ENCODE measurements at regions not wholly inside any gene's neighbourhood (a gene's known extent, or its start where the extent isn't known, plus 50 kb on each side); places are given as distances from the start of the nearest gene placed in this dataset.
"Not testable (repeated sequence)": the region's sequence is repeated elsewhere in the genome, so short reads cannot be mapped to it uniquely, and the experiment has no call there.

DNA sequence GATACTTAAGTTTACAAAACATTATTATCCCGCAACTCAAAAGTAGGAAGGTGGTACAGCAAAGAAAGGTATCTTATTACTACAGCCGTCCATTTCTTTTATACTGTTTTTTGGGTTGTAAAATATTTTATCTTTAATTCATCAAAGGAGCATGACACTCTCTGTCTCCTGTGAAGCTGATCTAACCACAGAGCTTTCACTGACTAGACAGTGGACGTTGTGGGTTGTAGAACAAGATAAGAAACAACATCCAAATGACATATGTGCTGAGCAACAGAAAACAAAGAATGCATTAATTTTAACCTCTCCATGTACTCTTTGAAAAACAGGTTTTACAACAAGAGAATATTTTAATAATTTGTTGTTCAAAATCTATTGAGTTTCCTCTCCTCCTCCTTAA lies 195.9 kb upstream of the FBXO33 start:
- no peak for DNase-seq (ENCODE audit: low read depth in 2 of 3, low spot score in 2 of 3)

DNA sequence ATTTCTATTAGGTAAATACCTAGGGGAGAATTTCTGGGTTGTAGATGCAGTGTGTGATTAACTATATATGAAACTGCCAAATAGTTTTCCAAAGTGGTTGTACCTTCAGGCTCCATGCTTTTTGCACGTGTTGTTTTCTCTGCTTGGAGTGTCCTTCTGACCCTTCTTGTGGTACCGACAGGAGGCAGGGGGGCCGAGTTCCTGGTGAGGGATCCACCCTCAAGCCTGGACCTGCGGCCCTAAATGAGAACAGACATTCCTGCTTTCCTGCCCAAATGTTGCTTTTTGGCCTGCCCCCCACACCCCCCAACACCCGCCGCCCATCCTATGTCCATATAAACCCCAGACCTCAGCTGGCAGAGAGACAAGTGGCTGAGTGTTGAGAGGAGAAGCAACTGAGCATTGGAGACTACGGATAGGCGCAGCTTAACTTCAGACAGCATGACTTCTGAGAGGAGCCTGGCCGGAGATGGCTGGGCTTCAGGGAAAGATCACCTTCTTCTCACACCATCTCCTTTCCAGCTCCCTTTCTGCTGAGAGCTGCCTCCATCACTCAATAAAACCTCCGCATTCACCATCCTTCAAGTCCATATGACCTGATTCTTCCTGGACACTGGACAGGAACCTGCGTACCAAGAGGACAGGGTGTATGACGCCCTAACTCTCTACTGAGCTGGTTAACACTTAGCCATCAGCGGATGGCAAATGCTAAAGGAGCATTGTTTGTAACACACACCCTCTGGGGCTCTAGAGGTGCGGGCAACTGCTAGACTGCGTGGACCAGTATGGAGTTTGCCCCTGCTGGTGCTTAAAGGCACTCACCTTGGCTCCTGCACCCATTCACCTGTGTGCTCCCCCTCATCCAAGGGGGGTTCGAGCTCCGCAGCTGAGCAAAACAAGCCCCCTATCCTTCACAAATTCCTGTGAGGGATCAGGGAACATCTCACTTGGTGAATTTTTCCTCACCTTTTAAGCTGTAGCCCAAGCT lies 194.7 kb upstream of the FBXO33 start:
- DNase-seq (ENCODE audit: low read depth in 2 of 3, low spot score in 2 of 3) = no peak

- DNase-seq (ENCODE audit: low read depth in 2 of 3, low spot score in 2 of 3) = no peak
These were observed 189.4 kb upstream of the FBXO33 start for GRCh38 chr14:39621678-39622077.

- DNase-seq (ENCODE audit: low read depth in 2 of 3, low spot score in 2 of 3) = no peak
These were observed 189.0 kb upstream of the FBXO33 start for GRCh38 chr14:39621223-39621622.

DNA sequence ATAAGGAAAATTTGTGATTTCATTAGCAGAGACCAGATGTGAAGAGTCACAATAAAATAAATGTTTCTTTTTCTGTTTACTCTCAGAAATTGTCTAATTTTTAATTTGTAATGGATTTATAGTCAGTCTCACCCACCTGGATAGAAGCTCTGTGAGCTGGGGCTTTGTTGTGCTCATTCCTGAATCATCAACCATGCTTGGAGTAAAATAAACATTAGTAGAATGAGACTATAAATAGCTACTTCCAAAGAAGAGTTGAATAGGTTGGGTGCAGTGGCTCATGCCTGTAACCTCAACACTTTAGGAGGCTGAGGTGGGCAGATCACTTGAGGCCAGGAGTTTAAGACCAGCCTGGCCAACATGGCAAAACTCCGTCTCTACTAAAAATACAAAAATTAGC lies 185.3 kb upstream of the FBXO33 start:
- DNase-seq (ENCODE audit: low read depth in 2 of 3, low spot score in 2 of 3) = no peak

DNA sequence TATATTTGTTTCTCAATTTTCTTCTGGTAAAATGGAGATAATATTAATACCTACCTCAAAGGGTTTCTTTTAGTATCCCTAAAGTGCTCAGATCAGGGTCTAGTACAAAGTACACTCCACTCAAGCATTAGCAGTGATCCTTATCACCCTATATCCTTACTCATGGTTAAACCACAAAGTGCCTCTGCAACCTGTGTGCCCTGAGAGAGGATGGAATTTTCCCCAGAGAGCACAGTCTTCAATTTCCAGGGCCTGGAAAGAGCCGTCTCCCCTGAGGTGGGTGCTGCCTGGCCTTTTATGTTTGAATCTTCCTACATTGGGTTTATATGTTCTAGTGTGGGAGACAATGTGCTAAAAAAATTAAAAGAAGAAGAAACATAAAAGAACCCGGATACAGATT lies 183.1 kb upstream of the FBXO33 start:
- DNase-seq (ENCODE audit: low read depth in 2 of 3, low spot score in 2 of 3) = no peak

DNA sequence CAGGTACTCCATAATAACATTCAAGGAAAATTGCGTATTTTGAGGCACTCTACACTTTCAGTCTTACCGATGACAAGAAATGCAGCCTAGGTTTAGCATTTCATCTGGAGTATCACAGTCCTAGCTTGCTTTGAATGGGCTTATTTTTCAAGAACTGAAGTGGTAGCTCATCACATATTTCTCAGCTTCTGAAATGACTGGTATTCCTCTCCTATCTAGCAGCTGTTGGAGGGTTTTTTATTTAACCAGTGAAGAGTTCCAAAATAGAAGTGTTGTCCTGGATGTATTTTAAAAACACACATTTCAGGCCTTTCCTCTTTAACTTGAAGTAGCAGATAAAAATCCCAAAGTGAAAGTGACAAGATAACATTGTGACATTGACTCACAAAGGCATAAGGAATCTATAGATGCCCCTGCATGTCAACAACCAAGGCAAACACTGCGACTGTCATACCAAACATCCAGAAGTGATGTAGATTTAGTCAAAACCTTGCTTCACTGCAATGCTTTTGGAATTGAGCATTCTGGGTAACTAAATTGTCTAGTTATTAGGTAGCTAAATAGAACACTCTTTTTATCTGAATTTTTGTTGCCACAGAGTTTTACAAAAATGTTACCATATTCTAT lies 182.2 kb upstream of the FBXO33 start:
- no peak for DNase-seq (ENCODE audit: low read depth in 2 of 3, low spot score in 2 of 3)

DNA sequence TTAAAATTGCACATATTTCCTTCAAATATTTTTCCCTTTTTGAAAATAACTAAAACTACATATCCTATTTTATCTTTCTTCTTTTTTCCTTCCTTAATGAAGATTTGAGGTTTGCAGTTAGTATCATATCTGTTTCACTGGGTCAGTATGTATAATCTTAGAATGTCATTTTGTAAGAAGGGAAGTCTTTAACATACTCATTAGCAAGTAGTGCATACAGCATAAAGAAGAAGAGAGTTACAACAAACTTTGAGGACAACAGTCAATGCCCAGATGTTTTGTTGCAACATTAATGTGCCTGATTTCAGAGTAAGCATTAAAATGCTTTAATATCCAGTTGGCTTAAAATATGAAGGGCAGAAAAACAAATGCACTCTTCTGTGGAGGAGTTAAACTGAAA lies 176.9 kb upstream of the FBXO33 start:
- DNase-seq (ENCODE audit: low read depth in 2 of 3, low spot score in 2 of 3) = no peak

GRCh38 chr14:39607978-39608377 lies 175.7 kb upstream of the FBXO33 start:
- DNase-seq (ENCODE audit: low read depth in 2 of 3, low spot score in 2 of 3) = no peak

- DNase-seq (ENCODE audit: low read depth in 2 of 3, low spot score in 2 of 3) = no peak
These were observed 171.7 kb upstream of the FBXO33 start for GRCh38 chr14:39603942-39604341.

GRCh38 chr14:39593377-39593776 lies 161.1 kb upstream of the FBXO33 start:
- DNase-seq (ENCODE audit: low read depth in 2 of 3, low spot score in 2 of 3) = no peak

DNA sequence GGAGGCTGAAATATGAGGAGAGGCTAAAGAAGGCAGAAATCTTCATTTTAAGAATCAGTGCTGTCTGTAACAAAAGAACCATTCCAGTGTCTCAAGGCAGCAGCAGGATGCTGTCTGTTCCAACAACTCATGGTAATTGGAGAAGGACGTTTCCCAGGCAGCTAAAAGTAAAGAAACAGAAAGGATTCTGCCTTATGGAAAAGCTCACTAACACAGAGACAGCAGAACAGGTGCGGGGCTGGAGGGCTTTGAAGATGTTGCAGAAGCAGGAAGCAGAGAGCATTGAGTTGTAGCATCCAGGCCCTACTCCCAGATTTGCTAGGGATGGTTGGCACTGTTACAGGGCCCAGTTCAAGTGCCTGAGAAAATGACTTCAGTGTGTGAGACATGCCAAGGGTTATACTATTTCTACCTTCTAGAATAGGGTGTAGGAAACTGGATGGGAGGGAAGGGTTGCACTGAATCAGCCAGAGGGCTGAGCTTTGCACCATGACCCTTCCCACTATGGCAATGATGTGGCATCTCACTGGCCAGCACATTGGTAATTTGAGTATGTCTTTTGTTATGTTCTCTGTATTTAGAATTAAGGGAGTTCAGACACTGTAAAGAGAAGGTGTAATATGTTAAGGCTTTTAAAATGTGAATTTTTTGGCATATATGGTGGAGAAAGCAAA lies 160.0 kb upstream of the FBXO33 start:
- no peak for DNase-seq (ENCODE audit: low read depth in 2 of 3, low spot score in 2 of 3)

DNA sequence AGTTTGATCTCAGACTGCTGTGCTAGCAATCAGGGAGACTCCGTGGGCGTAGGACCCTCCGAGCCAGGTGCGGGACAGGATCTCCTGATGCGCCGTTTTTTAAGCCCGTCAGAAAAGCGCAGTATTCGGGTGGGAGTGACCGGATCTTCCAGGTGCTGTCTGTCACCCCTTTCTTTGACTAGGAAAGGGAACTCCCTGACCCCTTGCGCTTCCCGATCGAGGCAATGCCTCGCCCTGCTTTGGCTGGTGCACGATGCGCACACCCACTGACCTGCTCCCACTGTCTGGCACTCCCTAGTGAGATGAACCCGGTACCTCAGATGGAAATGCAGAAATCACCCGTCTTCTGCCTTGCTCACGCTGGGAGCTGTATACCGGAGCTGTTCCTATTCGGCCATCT lies 157.6 kb upstream of the FBXO33 start:
- DNase-seq (ENCODE audit: low read depth in 2 of 3, low spot score in 2 of 3) = not testable (repeated sequence)

GRCh38 chr14:39582028-39582654 lies 149.9 kb upstream of the FBXO33 start:
- DNase-seq (ENCODE audit: low read depth in 2 of 3, low spot score in 2 of 3) = no peak

DNA sequence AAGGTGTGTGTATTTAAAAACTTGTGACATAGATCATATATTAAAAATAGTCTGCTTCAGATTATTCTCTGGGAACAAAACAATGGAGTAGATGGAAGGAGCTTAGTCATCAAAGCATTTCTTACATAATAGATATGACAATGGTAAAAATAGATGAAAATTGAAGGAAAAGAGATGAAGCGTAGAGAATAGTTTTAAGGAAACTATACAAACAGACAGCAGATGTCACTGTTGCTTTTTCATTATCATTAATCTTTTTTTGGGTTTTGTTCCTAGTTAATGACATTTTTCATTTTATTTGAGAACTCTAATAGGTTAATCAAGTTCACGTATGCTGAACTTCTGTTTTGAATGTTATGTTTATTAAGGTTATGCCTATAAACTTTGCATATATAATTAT lies 149.2 kb upstream of the FBXO33 start:
- no peak for DNase-seq (ENCODE audit: low read depth in 2 of 3, low spot score in 2 of 3)

GRCh38 chr14:39580696-39581095 lies 148.5 kb upstream of the FBXO33 start:
- DNase-seq (ENCODE audit: low read depth in 2 of 3, low spot score in 2 of 3) = no peak

- DNase-seq (ENCODE audit: low read depth in 2 of 3, low spot score in 2 of 3) = no peak
These were observed 144.5 kb upstream of the FBXO33 start for GRCh38 chr14:39576736-39577135.

DNA sequence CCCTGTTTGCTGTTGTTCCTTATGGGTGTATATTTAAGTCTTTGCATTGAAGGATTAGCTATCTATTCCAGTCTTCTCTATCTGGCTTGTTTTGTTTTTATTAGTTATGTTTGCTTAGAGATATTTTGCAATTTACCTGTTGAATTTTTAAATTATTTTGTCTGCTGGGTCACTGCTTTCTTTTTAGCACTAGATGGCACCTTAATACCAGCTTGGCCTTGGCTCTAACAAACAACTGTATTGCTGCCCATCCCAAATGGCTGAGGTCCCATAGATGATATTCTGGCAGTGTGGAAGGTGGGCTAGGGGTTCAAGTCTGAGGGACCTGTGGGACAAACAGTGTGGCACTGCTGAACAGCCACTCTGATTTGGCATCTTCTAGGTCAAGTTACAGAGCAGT lies 144.0 kb upstream of the FBXO33 start:
- DNase-seq (ENCODE audit: low read depth in 2 of 3, low spot score in 2 of 3) = no peak

DNA sequence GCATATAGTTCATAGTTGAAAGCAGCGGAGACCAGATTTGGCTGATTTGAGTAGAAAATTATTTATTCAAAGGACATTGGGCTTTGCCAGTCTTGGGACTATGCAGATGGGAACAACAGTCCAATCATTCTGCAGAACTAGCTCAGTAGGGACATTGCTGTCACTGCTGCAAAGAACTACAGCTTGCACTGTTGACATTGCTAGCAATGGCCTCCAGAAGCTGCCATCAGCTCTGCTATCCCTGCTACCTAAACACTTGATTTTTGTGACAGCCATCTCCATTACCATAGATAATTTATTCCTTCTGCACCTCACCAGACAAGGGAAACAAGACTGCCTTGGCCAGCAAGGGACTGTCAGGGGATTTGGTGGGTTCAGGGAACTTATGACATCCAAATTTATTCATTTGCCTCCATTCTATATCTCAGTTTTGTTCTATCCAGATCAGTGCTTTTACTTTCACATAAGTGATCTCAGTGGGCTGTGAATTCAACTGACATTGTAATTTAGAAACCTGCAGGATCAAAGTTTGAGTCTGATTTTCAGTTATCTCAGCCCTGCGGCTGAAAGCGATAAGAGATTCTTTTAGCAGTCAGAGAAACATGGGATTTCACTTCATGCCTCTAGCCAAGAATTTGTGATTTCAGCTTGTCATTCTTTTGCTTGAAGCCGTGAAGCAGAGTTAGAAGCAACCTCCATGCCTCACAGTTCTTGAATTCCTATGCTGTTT lies 136.7 kb upstream of the FBXO33 start:
- no peak for DNase-seq (ENCODE audit: low read depth in 2 of 3, low spot score in 2 of 3)

DNA sequence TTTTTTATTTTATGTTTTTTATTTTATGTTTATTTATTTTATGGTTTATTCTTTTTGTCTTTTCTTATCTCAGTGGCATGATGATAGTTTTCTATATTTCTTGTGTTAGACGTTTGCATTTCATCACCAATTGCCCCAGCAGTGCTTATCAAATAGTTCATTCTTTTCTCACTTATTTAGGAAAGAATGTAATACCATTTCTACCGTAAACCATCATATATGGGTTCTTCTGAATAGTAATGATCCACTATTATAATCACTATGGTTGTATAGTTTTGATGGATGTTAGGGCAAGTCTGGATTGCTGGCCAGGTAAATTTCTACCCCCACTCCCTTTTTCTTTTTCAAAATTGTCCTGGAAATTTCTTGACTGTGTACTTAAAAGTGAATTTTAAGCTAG lies 134.6 kb upstream of the FBXO33 start:
- no peak for DNase-seq (ENCODE audit: low read depth in 2 of 3, low spot score in 2 of 3)

All from hematopoietic multipotent progenitor cell (in vitro differentiated cells).